Ovary (tissue), 3 donors: ENCODE measurements at regions not wholly inside any gene's neighbourhood (a gene's known extent, or its start where the extent isn't known, plus 50 kb on each side); places are given as distances from the start of the nearest gene placed in this dataset.

Experiments used
- EP300 ChIP-seq: sonication (generic); formaldehyde crosslinking; IDR thresholded peaks from one replicate; pipeline ENCODE4 v1.6.1; 2017; ENCODE audit warnings: antibody characterized with exemption
- POLR2A ChIP-seq: fragments of 450-650 bp; IDR thresholded peaks from one replicate; pipeline ENCODE4 v1.6.1; 2017; ENCODE audit warnings: antibody characterized with exemption, mild to moderate bottlenecking, moderate library complexity
- TF ChIP-seq, protein P1 (sequence below), 3 donors: fragments of 450-650 bp in 2 of 3; fragments of 200-600 bp in 1 of 3; IDR thresholded peaks; one replicate each; pipeline versions ENCODE4 v1.5.1 to v1.8.0; 2016 to 2022; ENCODE audit warnings: antibody characterized with exemption in 3 of 3, mild to moderate bottlenecking in 1 of 3
- donor health status: DM: no; HTN: no; CAD: no.

DNA sequence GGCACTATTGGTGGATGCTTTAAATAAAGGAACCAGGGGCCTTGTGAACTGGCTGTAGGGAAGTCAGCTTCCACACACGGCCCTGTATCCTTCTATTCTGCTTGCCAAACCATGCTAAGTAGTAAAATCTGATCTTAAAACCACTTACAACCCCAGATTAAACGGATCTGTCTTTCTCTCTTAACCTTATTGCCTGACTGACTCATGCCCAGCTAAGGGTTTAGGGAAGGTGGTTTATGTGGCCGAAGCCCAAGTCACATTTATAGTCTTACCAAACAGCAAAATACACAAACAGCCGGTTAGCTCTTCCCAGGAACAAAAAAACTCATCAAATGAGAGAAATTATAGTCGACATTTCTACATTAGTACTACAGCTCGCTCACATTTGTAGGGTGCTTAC is 988.4 kb upstream of the TENM3 start:
- no peak for TF ChIP-seq EP300
- TF ChIP-seq, protein P1, sequence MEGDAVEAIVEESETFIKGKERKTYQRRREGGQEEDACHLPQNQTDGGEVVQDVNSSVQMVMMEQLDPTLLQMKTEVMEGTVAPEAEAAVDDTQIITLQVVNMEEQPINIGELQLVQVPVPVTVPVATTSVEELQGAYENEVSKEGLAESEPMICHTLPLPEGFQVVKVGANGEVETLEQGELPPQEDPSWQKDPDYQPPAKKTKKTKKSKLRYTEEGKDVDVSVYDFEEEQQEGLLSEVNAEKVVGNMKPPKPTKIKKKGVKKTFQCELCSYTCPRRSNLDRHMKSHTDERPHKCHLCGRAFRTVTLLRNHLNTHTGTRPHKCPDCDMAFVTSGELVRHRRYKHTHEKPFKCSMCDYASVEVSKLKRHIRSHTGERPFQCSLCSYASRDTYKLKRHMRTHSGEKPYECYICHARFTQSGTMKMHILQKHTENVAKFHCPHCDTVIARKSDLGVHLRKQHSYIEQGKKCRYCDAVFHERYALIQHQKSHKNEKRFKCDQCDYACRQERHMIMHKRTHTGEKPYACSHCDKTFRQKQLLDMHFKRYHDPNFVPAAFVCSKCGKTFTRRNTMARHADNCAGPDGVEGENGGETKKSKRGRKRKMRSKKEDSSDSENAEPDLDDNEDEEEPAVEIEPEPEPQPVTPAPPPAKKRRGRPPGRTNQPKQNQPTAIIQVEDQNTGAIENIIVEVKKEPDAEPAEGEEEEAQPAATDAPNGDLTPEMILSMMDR (IDR thresholded peaks at IDR 0.05), result no peak
- TF ChIP-seq POLR2A, result no peak
